ENCODE measurements at regions not wholly inside any gene's neighbourhood (a gene's known extent, or its start where the extent isn't known, plus 50 kb on each side); places are given as distances from the start of the nearest gene placed in this dataset.
"Not testable (repeated sequence)": the region's sequence is repeated elsewhere in the genome, so short reads cannot be mapped to it uniquely, and the experiment has no call there.

DNA sequence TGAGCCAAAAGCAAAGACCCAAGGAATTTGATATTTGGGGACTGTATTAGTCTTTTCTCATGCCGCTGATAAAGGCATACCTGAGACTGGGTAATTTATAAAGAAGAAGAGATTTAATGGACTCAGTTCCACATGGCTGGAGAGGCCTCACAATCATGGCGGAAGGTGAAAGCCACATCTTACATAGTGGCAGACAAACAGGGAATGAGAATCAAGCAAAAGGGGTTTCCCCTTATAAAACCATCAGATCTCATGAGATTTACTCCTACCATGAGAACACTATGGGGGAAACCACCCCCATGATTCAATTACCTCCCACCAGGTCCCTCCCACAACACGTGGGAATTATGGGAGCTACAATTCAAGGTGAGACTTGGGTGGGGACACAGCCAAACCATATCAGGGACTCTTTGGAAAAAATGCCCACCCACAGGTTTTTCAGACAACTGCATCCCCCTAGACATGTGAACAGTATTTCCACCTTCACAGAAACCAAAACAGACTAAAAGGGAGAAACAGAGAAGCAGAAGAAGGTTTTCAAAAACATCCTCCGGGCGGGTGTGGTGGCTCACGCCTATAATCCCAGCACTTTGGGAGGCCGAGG, 482.1 kb upstream of the PROK2 start:
- H3K4me1 Mint-ChIP-seq (ENCODE audit: low read depth in 2 of 2); H3K4me3 Mint-ChIP-seq; H3K27ac Mint-ChIP-seq; ATAC-seq; H3K36me3 Mint-ChIP-seq; H3K9me3 Mint-ChIP-seq; DNase-seq (ENCODE audit: low spot score): not testable (repeated sequence)
- H3K27me3 Mint-ChIP-seq, result peaks cover 6 to 12% of the 10 kb centered on the region in 2 donors

DNA sequence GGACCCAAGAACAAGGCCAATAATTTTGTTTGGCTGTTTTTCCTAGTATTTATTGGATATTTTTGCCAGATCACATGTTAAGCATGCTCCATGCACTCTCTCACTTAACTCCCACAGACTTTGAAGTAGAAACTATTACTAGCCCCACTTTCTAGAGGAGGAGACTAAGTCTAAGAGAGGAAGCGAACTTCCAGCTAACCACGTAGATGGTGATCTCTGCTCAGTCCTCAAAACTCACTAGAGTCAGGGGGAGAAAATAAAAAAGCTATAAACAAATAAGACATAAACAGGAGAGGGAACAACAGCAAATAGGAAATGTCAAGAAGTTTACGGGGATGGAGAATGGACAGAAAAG, 481.0 kb upstream of the PROK2 start:
- DNase-seq (ENCODE audit: low spot score), result no peak
- H3K9me3 Mint-ChIP-seq, result no peaks in the 10 kb centered on the region
- H3K36me3 Mint-ChIP-seq, result no peaks in the 10 kb centered on the region
- H3K27me3 Mint-ChIP-seq, result peaks cover 6 to 12% of the 10 kb centered on the region in 2 donors
- no peak overlapping the region for H3K4me3 Mint-ChIP-seq
- ATAC-seq, result no peak
- H3K4me1 Mint-ChIP-seq (ENCODE audit: low read depth in 2 of 2), result peaks cover 0 to 3% of the 10 kb centered on the region in 2 donors
- H3K27ac Mint-ChIP-seq, result no peak overlapping the region

DNA sequence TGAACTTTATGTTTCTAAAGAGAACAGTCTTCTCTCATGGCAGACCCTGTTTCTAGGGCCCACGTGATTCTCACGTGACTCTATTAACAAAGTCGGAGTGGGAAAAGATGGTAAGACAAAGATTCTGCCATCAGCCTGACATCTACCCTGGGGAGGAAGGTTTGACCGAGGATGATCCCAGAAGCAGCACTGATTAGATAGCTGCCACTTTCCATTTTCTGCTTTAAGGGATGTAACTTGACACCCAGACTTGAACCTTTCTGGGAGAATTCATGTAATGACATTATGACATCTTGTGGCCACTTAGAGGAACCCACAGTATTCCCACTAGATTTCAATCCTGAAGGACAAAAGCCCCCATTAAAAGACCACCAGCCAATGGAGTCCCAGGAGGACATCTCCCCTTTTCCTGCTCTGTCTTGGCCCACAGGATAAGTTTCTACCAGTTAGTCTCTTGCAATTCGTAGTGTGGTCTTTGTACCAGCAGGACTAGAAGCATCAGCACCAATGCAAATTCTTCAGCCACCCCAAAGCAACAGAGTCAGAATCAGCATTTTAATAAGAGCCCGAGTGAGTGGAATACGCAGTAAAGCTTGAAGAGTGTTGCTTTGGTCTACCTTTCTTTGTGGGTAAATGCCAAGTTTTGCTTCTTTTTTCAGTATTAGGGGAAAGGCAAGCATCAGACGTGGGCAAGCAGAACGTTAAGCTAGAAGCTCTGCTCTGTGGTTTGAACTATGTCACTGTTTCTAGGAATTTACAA, 480.5 kb upstream of the PROK2 start:
- DNase-seq (ENCODE audit: low spot score) (no peak), ATAC-seq (no peak)
- H3K27me3 Mint-ChIP-seq, result peaks cover 6 to 12% of the 10 kb centered on the region in 2 donors
- H3K27ac Mint-ChIP-seq, result no peak overlapping the region
- H3K36me3 Mint-ChIP-seq, result no peaks in the 10 kb centered on the region
- peaks cover 0 to 3% of the 10 kb centered on the region in 2 donors for H3K4me1 Mint-ChIP-seq (ENCODE audit: low read depth in 2 of 2)
- H3K4me3 Mint-ChIP-seq, result no peak overlapping the region
- H3K9me3 Mint-ChIP-seq, result no peaks in the 10 kb centered on the region

DNA sequence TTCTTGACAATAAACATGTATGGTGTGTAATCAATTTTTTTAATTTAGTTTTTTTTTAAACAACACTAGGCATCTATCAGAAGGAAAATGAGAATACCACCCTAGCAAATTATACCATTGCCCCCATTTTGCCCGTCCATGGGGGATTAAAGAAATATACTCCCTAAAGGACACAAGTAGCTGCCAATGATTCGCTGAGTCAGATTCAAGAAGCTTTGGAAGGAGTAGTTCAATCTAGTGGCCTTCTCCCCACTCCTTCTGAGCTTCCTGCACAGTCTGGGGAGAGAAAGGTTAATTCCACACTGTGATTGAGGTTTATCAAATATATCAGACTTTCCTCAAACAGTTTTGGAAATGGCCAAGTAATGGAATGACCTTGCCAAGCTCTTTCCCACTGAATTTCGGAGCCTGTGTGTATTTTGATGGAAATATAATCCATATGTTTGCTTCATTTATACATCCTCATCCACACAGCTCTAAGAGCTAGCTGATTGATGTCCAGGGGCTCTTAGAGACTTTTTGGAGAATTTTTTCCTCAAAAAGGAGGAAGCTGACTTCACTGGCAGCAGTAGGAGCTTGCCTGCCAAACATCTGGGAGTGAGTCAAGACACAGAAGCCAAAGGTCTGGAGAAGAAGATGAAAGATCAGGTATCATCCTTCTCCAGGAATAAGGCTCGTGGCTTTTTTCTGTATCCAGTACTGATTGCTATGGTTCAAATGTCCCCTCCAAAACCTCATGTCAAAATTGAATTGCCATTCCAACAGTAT, 478.5 kb upstream of the PROK2 start:
- H3K27me3 Mint-ChIP-seq, result peaks cover 11 to 12% of the 10 kb centered on the region in 2 donors
- H3K36me3 Mint-ChIP-seq, result no peaks in the 10 kb centered on the region
- peaks cover 0 to 2% of the 10 kb centered on the region in 2 donors for H3K4me1 Mint-ChIP-seq (ENCODE audit: low read depth in 2 of 2)
- no peak for DNase-seq (ENCODE audit: low spot score)
- H3K9me3 Mint-ChIP-seq, result no peaks in the 10 kb centered on the region
- no peak overlapping the region for H3K27ac Mint-ChIP-seq
- no peak overlapping the region for H3K4me3 Mint-ChIP-seq
- ATAC-seq, result no peak

DNA sequence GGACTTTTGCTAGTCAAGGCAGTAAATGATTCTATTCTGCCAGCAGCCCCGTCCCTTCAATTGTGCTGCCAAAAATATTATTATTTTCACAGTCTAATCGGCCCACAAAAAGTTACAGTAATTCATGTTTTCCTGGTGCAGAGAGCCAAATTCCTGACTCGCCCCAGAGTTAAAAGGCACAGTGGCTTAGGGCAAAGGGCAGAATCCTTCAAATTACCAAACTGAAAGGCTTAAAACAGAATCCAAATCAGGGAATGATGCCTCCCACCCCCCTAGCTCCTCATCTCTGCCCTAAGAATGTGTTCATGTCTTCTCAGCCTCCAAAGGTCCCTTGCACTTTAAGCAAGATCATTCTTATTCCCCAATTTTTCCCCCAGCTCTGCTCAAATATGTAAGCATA, 477.8 kb upstream of the PROK2 start:
- Mint-ChIP-seq H3K27me3 (peaks cover 12 to 14% of the 10 kb centered on the region in 2 donors), H3K27ac (no peak overlapping the region), H3K36me3 (no peaks in the 10 kb centered on the region), H3K4me3 (no peak overlapping the region), H3K4me1 (ENCODE audit: low read depth in 2 of 2) (peaks cover 0 to 5% of the 10 kb centered on the region in 2 donors), H3K9me3 (no peaks in the 10 kb centered on the region)
- no peak for ATAC-seq
- no peak for DNase-seq (ENCODE audit: low spot score)

DNA sequence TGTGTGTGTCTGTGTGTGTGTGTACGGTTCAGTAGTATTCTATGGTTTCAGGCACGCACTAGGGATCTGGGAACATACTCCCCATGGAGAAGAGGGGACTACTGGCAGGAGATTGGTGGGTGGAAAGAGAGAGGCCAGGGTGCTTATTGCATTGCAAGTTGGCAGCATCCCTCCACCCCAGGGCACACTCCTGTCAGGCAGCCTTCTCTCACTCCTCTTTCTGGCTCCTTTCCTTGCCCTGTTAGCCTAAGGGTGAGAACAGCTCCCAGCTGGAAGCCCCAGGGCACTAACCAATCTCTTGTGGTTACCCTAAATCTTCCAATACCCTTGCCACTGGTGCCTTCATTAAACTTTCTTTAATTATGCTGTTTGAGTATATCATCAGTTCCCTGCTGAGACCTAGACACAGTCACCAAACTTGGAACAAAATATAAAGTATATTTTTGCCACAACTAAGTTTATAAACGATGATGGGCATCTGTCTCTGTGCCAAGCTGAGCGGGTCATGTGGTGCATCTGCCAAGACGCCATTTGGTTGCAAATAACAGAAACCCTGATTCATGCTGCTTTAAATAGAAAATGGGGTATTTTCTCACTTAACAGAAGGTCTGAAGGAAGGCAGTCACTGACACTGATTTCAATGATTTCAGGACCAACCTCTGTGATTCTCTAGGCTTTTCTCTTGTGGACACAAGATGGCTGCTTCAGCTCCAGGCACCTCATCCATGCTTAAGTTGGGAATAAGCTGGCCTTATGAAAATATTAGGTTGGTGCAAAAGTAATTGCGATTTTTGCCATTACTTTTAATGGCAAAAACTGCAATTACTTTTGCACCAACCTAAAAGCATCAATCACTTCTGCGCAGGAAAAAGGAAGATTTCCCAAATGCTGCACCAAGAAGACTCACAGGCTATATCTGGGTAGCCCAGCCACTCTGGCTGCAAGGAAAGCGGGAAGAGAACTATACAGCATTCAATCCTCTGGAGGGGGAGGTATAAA, 476.9 kb upstream of the PROK2 start:
- DNase-seq (ENCODE audit: low spot score), result no peak
- Mint-ChIP-seq H3K4me3 (no peak overlapping the region), H3K27me3 (peaks cover 12 to 14% of the 10 kb centered on the region in 2 donors), H3K27ac (no peak overlapping the region), H3K9me3 (no peaks in the 10 kb centered on the region), H3K4me1 (ENCODE audit: low read depth in 2 of 2) (peaks cover 0 to 5% of the 10 kb centered on the region in 2 donors), H3K36me3 (no peaks in the 10 kb centered on the region)
- ATAC-seq, result no peak

DNA sequence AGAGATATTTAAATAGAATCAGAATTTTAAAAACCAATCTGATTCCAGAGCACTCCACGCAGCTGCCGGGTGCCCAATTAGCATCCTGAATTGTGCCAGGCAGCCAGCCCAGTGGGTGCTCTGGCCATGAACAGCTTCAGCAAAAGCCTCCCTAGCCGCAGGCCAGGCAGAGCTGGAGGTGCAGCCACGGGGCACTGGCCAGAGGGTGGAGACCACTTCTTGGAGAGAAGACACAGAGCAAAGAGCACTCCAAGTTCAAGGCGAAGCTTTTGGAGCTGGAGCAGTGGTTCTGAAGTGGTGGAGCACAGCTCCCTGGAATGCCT, 475.6 kb upstream of the PROK2 start:
- Mint-ChIP-seq H3K36me3 (no peaks in the 10 kb centered on the region), H3K4me3 (no peak overlapping the region), H3K27ac (no peak overlapping the region), H3K4me1 (ENCODE audit: low read depth in 2 of 2) (peaks cover 0 to 11% of the 10 kb centered on the region in 2 donors), H3K9me3 (no peaks in the 10 kb centered on the region), H3K27me3 (peaks cover 3 to 13% of the 10 kb centered on the region in 2 donors)
- ATAC-seq (no peak), DNase-seq (ENCODE audit: low spot score) (no peak)

DNA sequence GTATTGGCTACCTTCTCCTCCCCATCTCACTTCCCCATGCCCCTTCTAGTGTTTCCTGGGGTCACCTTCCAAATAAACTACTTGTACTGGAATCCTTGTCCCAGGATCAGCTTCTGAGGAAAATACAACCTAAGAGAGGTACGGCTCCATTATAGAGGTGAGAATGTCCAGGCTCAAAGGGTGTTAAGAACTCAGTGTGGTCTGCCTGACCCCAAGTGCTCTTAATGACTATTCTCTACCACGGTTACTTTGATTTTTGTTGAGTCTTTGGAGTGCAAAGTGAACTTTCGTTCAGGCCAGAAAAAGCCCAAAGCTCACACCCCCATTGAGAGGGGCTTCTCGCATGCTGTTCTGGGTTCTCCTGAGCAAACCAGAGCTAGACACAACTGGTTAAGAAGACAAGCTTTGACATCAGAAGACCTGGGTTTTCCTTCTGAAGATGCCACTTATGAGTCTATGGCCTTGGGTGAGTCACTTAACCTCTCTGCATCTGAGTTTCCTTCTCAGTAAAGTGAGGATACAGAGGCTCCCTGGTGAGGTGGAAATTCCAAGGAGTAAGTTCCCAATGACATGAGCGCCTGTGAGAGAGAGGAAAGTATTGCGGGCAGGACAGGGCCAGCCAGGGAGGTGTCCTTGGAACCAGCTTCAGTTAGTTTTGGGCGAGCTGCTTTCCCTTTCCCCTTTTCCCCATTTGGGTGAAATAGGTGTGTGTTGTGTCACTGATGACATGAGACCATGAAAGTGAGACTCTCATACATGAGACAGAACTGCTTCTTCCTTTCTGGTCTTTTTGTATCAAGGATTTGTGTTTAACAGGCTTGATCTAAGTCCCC, 475.0 kb upstream of the PROK2 start:
- no peak for DNase-seq (ENCODE audit: low spot score)
- no peaks in the 10 kb centered on the region for H3K9me3 Mint-ChIP-seq
- H3K4me1 Mint-ChIP-seq (ENCODE audit: low read depth in 2 of 2), result peaks cover 0 to 11% of the 10 kb centered on the region in 2 donors
- peaks cover 0 to 12% of the 10 kb centered on the region in 2 donors for H3K27me3 Mint-ChIP-seq
- no peak overlapping the region for H3K27ac Mint-ChIP-seq
- H3K4me3 Mint-ChIP-seq, result no peak overlapping the region
- no peak for ATAC-seq
- no peaks in the 10 kb centered on the region for H3K36me3 Mint-ChIP-seq

DNA sequence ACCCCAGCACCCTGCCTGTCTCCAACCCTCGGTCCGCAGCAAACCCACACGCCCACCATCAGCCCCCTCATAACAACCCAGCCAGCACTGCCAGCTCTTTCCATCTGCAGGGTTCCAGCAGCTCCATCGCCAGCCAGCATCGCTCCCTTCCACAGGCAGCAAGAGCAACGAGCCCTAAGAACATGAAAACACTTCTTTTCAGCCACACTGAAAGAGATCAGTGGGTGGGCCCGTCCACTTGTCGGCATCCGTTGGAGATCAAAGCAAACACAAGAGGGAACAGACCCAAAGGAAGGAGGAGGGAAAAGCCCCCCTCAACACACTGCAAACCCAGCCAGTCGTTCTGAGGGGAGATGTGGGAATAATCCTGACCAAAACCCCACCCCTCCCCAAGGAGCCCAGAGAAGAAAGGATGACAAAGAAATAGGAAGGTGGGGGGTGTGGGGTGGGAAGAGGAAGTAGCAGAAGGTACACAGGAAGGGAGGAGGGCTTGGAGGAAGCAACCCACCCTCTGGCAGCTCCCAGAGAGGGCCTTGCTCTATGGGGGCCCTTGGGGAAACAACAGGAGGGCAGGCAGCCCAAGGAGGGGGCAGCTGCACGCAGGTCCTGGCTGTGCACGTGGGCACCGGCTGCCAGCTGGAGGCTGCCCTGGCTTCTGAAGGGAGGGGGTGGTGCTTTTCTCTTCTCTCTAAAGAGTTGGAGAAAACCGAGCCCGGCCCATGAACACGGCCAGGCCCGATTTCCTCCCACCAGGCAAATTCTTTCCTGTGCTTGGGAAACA, 473.6 kb upstream of the PROK2 start:
- no peak for DNase-seq (ENCODE audit: low spot score)
- Mint-ChIP-seq H3K27ac (no peak overlapping the region), H3K36me3 (no peaks in the 10 kb centered on the region), H3K9me3 (no peaks in the 10 kb centered on the region), H3K27me3 (peaks cover 0 to 8% of the 10 kb centered on the region in 2 donors), H3K4me3 (no peak overlapping the region), H3K4me1 (ENCODE audit: low read depth in 2 of 2) (peaks cover 0 to 11% of the 10 kb centered on the region in 2 donors)
- ATAC-seq, result no peak

DNA sequence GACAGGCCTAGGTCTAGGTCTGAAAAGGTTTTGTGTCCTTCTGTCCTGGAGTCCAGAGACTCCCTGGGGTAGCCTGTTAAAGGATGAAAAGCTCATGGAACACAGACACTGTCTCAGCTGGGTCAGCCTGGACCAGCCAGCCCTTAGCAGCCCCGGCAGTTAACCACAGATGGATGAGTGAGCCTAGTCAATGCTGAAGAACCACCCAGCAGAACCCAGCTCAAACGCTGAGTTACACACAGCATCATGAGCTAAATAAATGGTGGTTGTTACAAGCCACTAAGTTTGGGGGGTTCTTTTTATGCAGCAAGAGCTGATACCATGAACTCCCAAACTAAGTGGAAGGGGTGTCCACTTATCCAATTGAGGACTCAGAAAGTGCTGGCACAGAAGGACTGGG, 472.8 kb upstream of the PROK2 start:
- H3K9me3 Mint-ChIP-seq, result no peaks in the 10 kb centered on the region
- H3K27ac Mint-ChIP-seq, result no peak overlapping the region
- no peak for ATAC-seq

DNA sequence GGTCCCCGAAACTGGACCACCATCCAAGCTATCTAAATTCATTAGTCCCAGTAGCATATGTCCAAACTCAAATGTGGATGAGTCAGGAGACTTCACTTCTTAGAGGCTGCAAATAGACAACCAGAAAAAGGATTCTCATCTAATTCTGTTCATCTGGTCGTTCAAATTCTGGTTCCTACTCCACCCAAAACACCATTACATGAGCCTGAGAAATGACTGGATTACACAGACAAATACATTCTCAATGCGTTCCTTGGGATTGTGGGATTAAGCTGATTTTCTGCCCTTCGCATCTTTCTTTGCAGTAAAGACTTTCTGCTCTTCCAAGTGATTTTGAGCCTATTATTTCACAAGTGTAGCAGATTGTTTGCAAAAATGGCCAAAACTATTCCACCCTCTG, 472.3 kb upstream of the PROK2 start:
- Mint-ChIP-seq H3K27me3 (peaks cover 0 to 8% of the 10 kb centered on the region in 2 donors), H3K9me3 (no peaks in the 10 kb centered on the region), H3K36me3 (no peaks in the 10 kb centered on the region), H3K4me3 (no peak overlapping the region), H3K4me1 (ENCODE audit: low read depth in 2 of 2) (peaks cover 0 to 11% of the 10 kb centered on the region in 2 donors), H3K27ac (no peak overlapping the region)
- DNase-seq (ENCODE audit: low spot score) (no peak), ATAC-seq (no peak)

More for the DNA sequence above, 472.8 kb upstream of the PROK2 start:
- no peak for DNase-seq (ENCODE audit: low spot score)
- no peak overlapping the region for H3K4me3 Mint-ChIP-seq
- H3K27me3 Mint-ChIP-seq, result peaks cover 0 to 8% of the 10 kb centered on the region in 2 donors
- no peaks in the 10 kb centered on the region for H3K36me3 Mint-ChIP-seq
- peaks cover 0 to 11% of the 10 kb centered on the region in 2 donors for H3K4me1 Mint-ChIP-seq (ENCODE audit: low read depth in 2 of 2)

DNA sequence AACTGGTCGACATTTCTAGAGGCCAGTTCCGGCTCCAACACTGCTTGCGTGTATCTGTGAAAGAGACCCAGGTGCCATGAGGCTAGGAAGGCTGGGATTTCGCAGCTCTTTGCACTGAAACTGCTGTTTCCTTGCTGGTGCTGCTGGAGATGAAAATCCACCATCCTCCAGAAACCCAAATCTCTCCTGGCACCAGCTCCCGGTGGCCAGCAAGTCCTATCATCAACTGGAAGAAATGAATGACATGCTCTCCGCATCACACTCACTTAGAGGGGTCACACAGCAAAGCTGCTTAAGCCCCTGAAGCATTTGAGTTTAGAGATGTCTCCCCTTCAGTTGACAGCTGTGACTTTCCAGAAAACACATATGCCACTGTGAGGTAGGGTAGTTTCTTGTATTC, 471.8 kb upstream of the PROK2 start:
- DNase-seq (ENCODE audit: low spot score), result no peak
- no peak overlapping the region for H3K27ac Mint-ChIP-seq
- H3K4me1 Mint-ChIP-seq (ENCODE audit: low read depth in 2 of 2), result peaks cover 0 to 11% of the 10 kb centered on the region in 2 donors
- H3K4me3 Mint-ChIP-seq, result no peak overlapping the region
- H3K36me3 Mint-ChIP-seq, result no peaks in the 10 kb centered on the region
- no peaks in the 10 kb centered on the region for H3K9me3 Mint-ChIP-seq
- peaks cover 0 to 8% of the 10 kb centered on the region in 2 donors for H3K27me3 Mint-ChIP-seq
- ATAC-seq, result no peak
